B cell (primary cell): ENCODE measurements at regions not wholly inside any gene's neighbourhood (a gene's known extent, or its start where the extent isn't known, plus 50 kb on each side); places are given as distances from the start of the nearest gene placed in this dataset.

ENCODE experiments used
- ATAC-seq: fragments of 200-7000 bp; cut with Tn5 transposase; one replicate; pipeline ENCODE4 v1.10.0; 2021; ENCODE audit warnings: low read depth, mild to moderate bottlenecking, moderate number of reproducible peaks, moderate library complexity
- CTCF ChIA-PET: fragments of 350-600 bp; sonication (Branson Sonifier 250); formaldehyde crosslinking; loops from one replicate; lab custom pipeline; 2021; ENCODE audit warnings: antibody characterized with exemption, inconsistent platforms; lab: Charles Lee
- POLR2A ChIA-PET: fragments of 350-600 bp; sonication (Branson Sonifier 250); formaldehyde crosslinking; loops from one replicate; lab custom pipeline; 2021; ENCODE audit warnings: antibody characterized with exemption; lab: Charles Lee
- DNase-seq: peaks from one replicate; pipeline ENCODE4 v3.0.0; 2013
- H2AFZ ChIP-seq: 2 replicates; pipeline ENCODE4 v1.6.1; 2012; ENCODE audit warnings: mild to moderate bottlenecking, low read depth, low read length; ENCODE audit not compliant: insufficient read depth, poor library complexity, severe bottlenecking
- H3K27ac ChIP-seq, 2 donors: 1 replicate in 1 of 2; 2 replicates in 1 of 2; pipeline ENCODE4 v1.5.1; 2012 to 2013; ENCODE audit warnings: low read length in 2 of 2, mild to moderate bottlenecking in 2 of 2, moderate library complexity in 1 of 2
- H3K27me3 ChIP-seq, 4 experiments: fragments of 200-600 bp in 1 of 4; sonication (generic) in 1 of 4; replicated peaks in 1 of 4; 1 replicate in 2 of 4; 2 replicates in 2 of 4; pipeline versions ENCODE4 v1.6.1 to v1.7.0; 2013 to 2016; ENCODE audit warnings: low read length in 3 of 4, mild to moderate bottlenecking in 2 of 4, mixed read lengths in 1 of 4, moderate library complexity in 1 of 4; ENCODE audit not compliant: insufficient read depth in 4 of 4, control insufficient read depth in 3 of 4; ENCODE audit errors: control extremely low read depth in 1 of 4
- H3K36me3 ChIP-seq, 2 experiments: replicated peaks in 1 of 2; 1 replicate in 1 of 2; 2 replicates in 1 of 2; pipeline versions ENCODE4 v1.6.1 to v1.7.1; 2013; ENCODE audit warnings: low read length in 1 of 2; ENCODE audit not compliant: insufficient read depth in 2 of 2, control insufficient read depth in 1 of 2; ENCODE audit errors: control extremely low read depth in 1 of 2, extremely low read depth in 1 of 2
- H3K4me1 ChIP-seq, 2 donors: fragments of 200-600 bp in 1 of 2; sonication (generic) in 1 of 2; 1 replicate in 1 of 2; 2 replicates in 1 of 2; pipeline versions ENCODE4 v1.5.1 to v1.6.1; 2013 to 2017; ENCODE audit warnings: low read length in 2 of 2; ENCODE audit not compliant: control insufficient read depth in 2 of 2, insufficient read depth in 2 of 2
- H3K4me2 ChIP-seq: replicated peaks from 2 replicates; pipeline ENCODE3; 2012; ENCODE audit warnings: mild to moderate bottlenecking, low read depth, low read length; ENCODE audit not compliant: poor library complexity, severe bottlenecking
- H3K4me3 ChIP-seq, 5 experiments: fragments of 200-600 bp in 1 of 5; sonication (generic) in 1 of 5; 1 replicate in 3 of 5; 2 replicates in 2 of 5; pipeline versions ENCODE4 v1.5.1 to v1.7.0; 2011 to 2016; ENCODE audit warnings: low read length in 4 of 5, mild to moderate bottlenecking in 4 of 5, low read depth in 2 of 5, control low read depth in 1 of 5, moderate library complexity in 1 of 5; ENCODE audit not compliant: insufficient read depth in 1 of 5; ENCODE audit errors: control extremely low read depth in 1 of 5, extremely low read depth in 1 of 5
- H3K79me2 ChIP-seq: fragments of 200-600 bp; sonication (generic); one replicate; pipeline ENCODE4 v1.6.0; 2016; ENCODE audit warnings: low read length; ENCODE audit not compliant: control insufficient read depth, insufficient read depth
- H3K9ac ChIP-seq: fragments of 200-600 bp; sonication (generic); 2 replicates; pipeline ENCODE4 v1.6.1; 2017; ENCODE audit warnings: mild to moderate bottlenecking, low read length, moderate library complexity
- H3K9me3 ChIP-seq, 3 donors: one replicate each; pipeline versions ENCODE4 v1.6.1 to v1.7.1; 2013; ENCODE audit warnings: low read length in 2 of 3; ENCODE audit not compliant: control insufficient read depth in 2 of 3, insufficient read depth in 1 of 3; ENCODE audit errors: control extremely low read depth in 1 of 3
- H4K20me1 ChIP-seq: 2 replicates; pipeline ENCODE4 v1.6.0; 2012; ENCODE audit warnings: mild to moderate bottlenecking, low read length; ENCODE audit not compliant: insufficient read depth, control insufficient read depth, poor library complexity, severe bottlenecking
- H3K27ac Mint-ChIP-seq: one replicate; pipeline ENCODE4 v1.8.0; 2021; ENCODE audit warnings: mixed read lengths
- H3K27me3 Mint-ChIP-seq: one replicate; pipeline ENCODE4 v1.8.0; 2021; ENCODE audit warnings: mixed read lengths
- H3K4me1 Mint-ChIP-seq: one replicate; pipeline ENCODE4 v1.8.0; 2021; ENCODE audit warnings: mixed read lengths
- H3K4me3 Mint-ChIP-seq: one replicate; pipeline ENCODE4 v1.8.0; 2021; ENCODE audit warnings: mixed read lengths
- H3K9me3 Mint-ChIP-seq: one replicate; pipeline ENCODE4 v1.8.0; 2022; ENCODE audit warnings: mixed read lengths; ENCODE audit not compliant: insufficient read depth
- CTCF ChIP-seq: fragments of 200-600 bp; IDR thresholded peaks from one replicate; pipeline ENCODE4 v1.8.0; 2022; ENCODE audit warnings: antibody characterized with exemption, mild to moderate bottlenecking
- EZH2 ChIP-seq: IDR thresholded peaks from 2 replicates; pipeline ENCODE4 v1.6.1; 2012; ENCODE audit warnings: borderline replicate concordance, low read depth, mild to moderate bottlenecking, moderate library complexity, low read length; ENCODE audit not compliant: insufficient read depth, poor library complexity, severe bottlenecking
- WGBS: methylation state at CpG from one replicate; pipeline ENCODE4 v1.1.5; 2013; ENCODE audit warnings: missing lambda C conversion rate; ENCODE audit not compliant: insufficient coverage; 5-methylcytosine and 5-hydroxymethylcytosine counted together
- intact Hi-C: fragments of 100-400 bp; cut with micrococcal nuclease; formaldehyde crosslinking; loops from one replicate; pipeline ENCODE4 v1.10.0; 2022

- Histone ChIP-seq H3K36me3 (no peaks in the 10 kb centered on the region), H3K9me3 (no peaks in the 10 kb centered on the region), H3K4me1 (peaks cover 44 to 48% of the 10 kb centered on the region in 2 donors), H3K4me2 (no peak overlapping the region), H3K27ac (no peak overlapping the region), H3K27me3 (no peaks in the 10 kb centered on the region), H4K20me1 (no peaks in the 10 kb centered on the region), H3K9ac (no peak overlapping the region), H3K79me2 (no peaks in the 10 kb centered on the region), H2AFZ (no peak overlapping the region), H3K4me3 (no peak overlapping the region)
- no peaks in the 10 kb centered on the region for H3K9me3 Mint-ChIP-seq
- intact Hi-C loops, result loop anchor here (10.0 kb wide), 1 partner anchor 109 kb away; no protein-coding TSS in a partner anchor
- TF ChIP-seq EZH2 (no peak), CTCF (no peak)
- ChIA-PET POLR2A (no interaction called here), CTCF (interaction anchor here (0.8 to 1.3 kb wide), 7 partner anchors 42 to 440 kb away, joined by 3 to 6 read pairs (median 3); no protein-coding TSS in a partner anchor)
- H3K27ac Mint-ChIP-seq, result no peak overlapping the region
- no peaks in the 10 kb centered on the region for H3K27me3 Mint-ChIP-seq
- no peak overlapping the region for H3K4me3 Mint-ChIP-seq
- 92% methylated on average over 10 of the region's 11 CpGs for WGBS
- peaks cover 22% of the 10 kb centered on the region for H3K4me1 Mint-ChIP-seq
- DNase-seq (no peak), ATAC-seq (no peak)
Observed at GRCh38 chr5:133863857-133864585, 104.4 kb downstream of the C5orf15 start.

GRCh38 chr5:133861161-133861737 is 107.2 kb downstream of the C5orf15 start:
- H2AFZ ChIP-seq, result peak overlapping the region; percentile 60
- Mint-ChIP-seq H3K4me3 (no peak overlapping the region), H3K27me3 (no peaks in the 10 kb centered on the region), H3K27ac (peak overlapping the region; percentile 27), H3K9me3 (no peaks in the 10 kb centered on the region), H3K4me1 (peaks cover 17% of the 10 kb centered on the region)
- H3K9me3 ChIP-seq, result peaks cover 0 to 12% (median 0%) of the 10 kb centered on the region in 3 donors
- H3K9ac ChIP-seq, result peak overlapping the region; percentile 16
- H3K27me3 ChIP-seq, result no peaks in the 10 kb centered on the region
- peak overlapping the region; percentile 58 for H3K4me2 ChIP-seq
- ChIA-PET POLR2A (no interaction called here), CTCF (interaction anchor here (1.0 kb wide), 1 partner anchor 9 kb away, joined by 4 read pairs; no protein-coding TSS in a partner anchor)
- peaks cover 28 to 31% of the 10 kb centered on the region in 2 donors for H3K4me1 ChIP-seq
- DNase-seq, result peak; percentile 77
- TF ChIP-seq EZH2 (no peak), CTCF (no peak)
- H3K36me3 ChIP-seq, result no peaks in the 10 kb centered on the region
- peak; percentile 94 for ATAC-seq
- 48% methylated on average over 8 of the region's 9 CpGs for WGBS
- no peaks in the 10 kb centered on the region for H4K20me1 ChIP-seq
- no peak overlapping the region for H3K4me3 ChIP-seq
- intact Hi-C loops, result loop anchor here (10.0 kb wide), 1 partner anchor 106 kb away; no protein-coding TSS in a partner anchor
- no peak overlapping the region for H3K27ac ChIP-seq
- no peaks in the 10 kb centered on the region for H3K79me2 ChIP-seq
